GM19468 (cell line): ENCODE measurements at regions not wholly inside any gene's neighbourhood (a gene's known extent, or its start where the extent isn't known, plus 50 kb on each side); places are given as distances from the start of the nearest gene placed in this dataset.

Experiments used
- ATAC-seq: cut with Tn5 transposase; IDR thresholded peaks from one replicate; pipeline ENCODE4 v1.9.1; 2021; ENCODE audit warnings: mild to moderate bottlenecking, moderate library complexity, moderate number of reproducible peaks; ENCODE audit not compliant: unreplicated experiment; ENCODE audit errors: extremely low read depth

GRCh38 chr5:66302344-66302743, 158.2 kb downstream of the SREK1 start:
- no peak for ATAC-seq

GRCh38 chr5:66306105-66306843, 162.2 kb downstream of the SREK1 start:
- no peak for ATAC-seq

DNA sequence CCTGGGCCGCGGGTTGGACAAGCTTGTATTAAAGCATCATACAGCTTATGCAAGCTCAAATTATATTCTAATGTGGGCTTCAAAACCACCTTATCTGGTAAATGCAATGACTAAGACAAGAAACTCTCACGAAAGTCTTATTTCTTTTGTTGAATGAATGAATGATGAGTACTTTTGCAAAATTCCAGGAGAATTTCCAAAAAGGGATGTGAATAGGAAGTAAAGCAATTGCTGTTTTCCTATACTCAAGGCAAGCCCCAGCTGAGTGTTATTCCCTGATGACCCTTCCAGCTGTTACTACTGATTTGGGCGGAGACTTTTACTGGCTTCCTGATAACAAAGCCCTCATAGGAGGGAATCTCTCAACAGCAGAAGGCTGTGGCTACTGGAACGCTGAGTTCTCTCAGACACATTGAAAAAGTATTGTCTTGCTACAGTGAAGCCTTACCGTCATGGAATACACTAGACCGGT, 162.8 kb downstream of the SREK1 start:
- ATAC-seq: no peak

- peak; percentile 58 for ATAC-seq
Measured at GRCh38 chr5:66307647-66308241, 163.6 kb downstream of the SREK1 start.

- ATAC-seq: no peak
Measured at GRCh38 chr5:66312266-66312665, 168.2 kb downstream of the SREK1 start.

- no peak for ATAC-seq
Measured at GRCh38 chr5:66315784-66316183, 171.7 kb downstream of the SREK1 start.

DNA sequence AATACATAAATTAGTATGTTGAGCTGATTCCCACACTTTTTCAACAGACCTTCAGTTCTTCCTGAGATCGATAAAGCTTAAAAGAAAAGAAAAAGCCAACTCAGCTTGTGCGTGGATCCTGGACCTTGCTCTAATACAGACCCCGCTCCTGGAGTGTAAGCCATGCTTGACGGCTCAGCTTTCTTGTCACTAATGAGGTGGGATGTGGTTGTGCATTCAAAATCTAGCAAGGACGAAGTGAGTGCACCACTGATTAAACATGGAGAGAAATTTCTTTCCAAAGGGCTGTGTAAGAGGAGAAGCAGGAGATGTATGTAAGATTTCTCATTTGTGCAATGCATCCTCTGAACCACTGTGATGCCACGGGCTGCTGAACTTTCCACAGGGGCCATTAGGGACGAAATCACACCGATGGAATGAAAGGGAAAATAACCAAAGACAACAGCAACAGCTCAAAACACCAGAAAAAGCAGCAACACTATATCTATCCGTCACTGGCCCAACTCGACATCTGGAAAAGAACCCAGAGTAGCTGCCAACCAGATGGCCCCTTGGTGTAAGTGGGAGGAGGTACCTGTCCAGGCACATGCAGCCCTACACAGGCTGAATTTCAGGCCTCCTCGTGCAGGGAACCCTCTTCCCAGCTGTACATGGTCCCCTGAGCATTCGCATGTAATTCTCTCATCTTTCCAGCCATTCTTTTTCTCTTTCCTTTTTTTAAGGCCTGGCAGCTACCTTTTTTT, 178.9 kb downstream of the SREK1 start:
- ATAC-seq: no peak

DNA sequence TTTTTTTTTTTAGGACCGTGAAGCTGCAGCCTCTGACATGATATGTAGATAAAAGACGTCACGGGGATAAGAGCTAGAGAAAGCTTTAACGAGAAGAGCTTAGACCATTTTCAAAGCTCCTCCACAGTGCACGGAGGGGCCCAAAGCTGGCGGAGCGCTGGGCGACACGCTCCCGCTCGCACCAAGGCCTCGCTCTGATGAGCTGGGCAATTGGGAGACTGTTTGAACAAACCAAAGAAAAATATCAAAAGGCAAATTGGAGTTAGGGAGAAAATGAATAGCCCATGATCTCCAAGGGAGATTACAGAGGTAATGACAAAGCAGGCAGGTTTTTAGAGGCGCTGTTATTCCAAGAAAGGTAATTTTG, 179.4 kb downstream of the SREK1 start:
- ATAC-seq: no peak

- no peak for ATAC-seq
Measured at GRCh38 chr5:66324357-66324756, 180.3 kb downstream of the SREK1 start.

GRCh38 chr5:66326276-66326675, 182.2 kb downstream of the SREK1 start:
- no peak for ATAC-seq

- no peak for ATAC-seq
Measured at GRCh38 chr5:66327008-66327407, 182.9 kb downstream of the SREK1 start.

- no peak for ATAC-seq
Measured at GRCh38 chr5:66329078-66329477, 185.0 kb downstream of the SREK1 start.

- ATAC-seq: no peak
Measured at GRCh38 chr5:66333192-66333591, 189.1 kb downstream of the SREK1 start.

DNA sequence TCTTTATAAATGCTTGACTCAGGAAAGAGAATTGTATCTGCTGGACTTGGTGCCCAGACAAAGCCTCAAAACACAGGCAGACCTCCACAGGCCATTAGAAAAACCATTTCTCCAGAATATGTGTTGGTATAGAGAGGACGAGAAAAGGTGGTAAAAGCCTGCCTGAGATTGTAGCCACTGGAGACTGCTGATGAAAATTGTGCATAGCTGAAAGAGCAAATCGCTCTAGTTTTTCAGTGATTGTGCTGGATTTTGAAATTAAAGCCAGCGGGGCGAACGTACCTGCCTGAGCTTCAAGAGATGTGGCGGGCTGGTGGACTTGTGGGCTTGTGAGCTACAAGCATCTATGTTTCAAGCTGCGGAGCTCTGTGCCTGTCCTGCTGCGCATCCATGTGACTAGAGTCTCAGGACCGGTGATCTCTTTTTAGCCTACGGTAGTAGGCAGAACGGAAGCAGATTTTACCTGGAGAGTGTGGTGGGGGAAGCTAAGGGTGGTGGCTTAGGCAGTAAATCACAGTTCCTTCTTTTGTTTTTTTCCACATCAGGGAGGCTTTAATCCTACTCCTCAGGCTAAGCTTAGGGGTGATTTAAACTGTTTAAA, 193.6 kb downstream of the SREK1 start:
- no peak for ATAC-seq

DNA sequence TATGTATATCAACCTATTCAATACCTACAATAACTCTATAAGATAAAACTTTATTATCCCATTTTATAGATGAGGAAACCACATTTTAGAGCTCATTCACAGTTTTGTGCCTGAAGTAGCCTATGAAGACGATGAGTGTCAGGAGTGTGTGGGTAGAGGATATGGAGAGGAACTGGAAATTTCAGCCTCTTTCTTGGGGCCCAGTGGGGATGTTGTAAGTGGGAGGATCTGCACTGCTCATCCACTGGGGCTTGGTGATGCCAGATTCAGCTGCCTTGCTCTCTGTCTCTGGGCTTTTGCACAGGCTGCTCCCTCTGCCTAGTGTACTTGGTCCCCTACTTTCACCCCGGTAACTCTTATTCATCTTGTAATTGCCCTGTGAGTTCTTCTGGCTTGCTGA, 194.7 kb downstream of the SREK1 start:
- no peak for ATAC-seq

DNA sequence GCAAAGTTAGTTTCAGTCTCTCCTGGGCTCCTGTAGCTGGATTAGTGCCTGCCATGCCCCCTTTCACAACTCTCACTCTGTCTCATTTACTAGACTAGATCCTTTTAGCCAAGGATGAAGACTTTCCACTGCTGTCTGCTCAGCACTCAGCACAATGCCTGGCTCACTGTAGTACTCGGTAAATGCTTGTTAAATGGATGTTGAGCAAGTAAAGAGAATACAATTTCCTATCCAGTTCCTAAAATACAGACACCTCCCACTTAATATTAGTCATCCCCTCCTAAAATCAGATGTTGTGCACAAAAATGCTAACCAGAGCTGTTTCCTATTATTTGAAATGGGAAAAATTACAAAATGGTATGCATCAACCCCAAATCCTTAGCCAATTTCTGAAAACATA, 195.8 kb downstream of the SREK1 start:
- ATAC-seq: no peak

DNA sequence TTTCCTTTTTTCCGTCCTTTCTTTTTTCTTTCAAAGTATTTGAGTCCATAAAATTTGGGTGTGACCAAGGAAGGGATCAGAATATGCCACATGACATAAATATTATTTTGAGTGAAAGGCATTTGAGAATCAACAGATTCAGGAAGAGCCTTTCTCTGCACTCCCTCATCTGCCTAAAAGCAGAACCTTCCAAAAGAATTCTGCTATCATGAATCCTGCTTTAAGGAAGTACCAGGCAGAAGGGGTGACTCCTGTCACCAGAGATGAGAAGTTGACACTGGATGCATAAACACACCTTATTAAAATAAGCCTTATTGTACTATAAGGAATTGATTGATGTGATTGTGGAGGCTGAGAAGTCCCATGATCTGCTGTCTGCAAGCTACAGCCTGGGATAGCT, 196.7 kb downstream of the SREK1 start:
- ATAC-seq: no peak

DNA sequence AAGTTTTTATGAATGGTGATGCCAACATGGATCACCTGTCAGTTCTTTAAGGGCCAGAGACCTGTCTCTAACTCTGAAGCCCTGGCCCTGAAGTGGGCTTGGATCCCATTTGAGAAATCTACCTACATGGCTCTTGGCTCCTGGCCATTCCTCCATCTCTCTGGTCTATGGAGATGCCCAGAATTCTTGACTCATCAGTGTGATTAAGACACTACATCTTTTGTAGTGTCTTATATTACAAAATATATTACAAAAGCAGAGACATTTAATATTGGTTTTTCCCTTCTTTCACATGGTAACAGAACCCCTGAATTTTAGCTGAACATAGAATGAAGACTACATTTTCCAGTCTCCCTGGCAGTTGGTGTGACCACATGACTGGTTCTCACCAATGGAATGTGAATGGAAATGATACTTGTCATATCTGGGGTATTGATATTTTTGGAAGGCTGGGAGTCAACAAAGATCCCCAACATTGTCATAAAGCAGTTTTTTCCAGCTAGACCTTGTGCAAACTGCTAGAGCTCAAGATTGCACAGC, 198.3 kb downstream of the SREK1 start:
- ATAC-seq: no peak

DNA sequence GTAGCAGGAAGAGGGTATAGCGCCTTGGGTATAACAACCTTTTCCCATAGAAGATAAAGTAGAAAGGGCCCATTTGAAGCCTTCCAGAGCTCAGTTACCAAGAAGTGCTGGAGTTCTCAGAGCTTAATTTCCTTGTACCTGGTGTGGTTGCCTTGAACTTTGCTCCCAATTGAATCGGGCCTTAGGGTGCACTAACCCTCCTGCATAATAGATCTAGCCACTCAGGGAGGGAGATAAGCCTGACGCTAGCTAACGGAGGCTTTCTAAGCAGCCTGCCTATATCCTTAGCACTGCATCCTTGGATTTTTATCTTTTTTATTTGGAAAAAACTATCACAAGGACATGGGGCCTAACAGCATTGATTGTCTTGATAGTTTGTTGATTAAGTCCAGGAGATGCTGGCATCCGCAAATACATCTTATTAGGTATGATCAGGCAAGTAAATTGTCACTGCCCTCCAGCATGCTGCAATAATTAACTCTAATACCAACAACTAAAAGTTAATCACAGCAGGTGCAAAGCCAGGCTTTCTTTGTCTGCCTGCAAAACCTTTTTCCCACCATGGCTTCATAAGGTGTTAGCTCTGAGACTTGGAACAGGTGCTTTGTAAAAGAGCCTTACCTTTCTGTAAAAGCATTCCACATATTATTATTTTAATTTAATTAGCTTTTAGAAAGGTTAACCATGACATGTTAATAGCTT, 199.4 kb downstream of the SREK1 start:
- ATAC-seq: no peak

- no peak for ATAC-seq
Measured at GRCh38 chr5:66344544-66344943, 200.4 kb downstream of the SREK1 start.
